BE2C (cell line): ENCODE measurements at regions not wholly inside any gene's neighbourhood (a gene's known extent, or its start where the extent isn't known, plus 50 kb on each side); places are given as distances from the start of the nearest gene placed in this dataset.

ENCODE experiments used
- DNase-seq: peaks from one replicate; pipeline ENCODE4 v3.0.0-alpha.2; 2020
- H3K27me3 ChIP-seq: fragments of 250-450 bp; sonication (Bioruptor Pico); 2 replicates; pipeline ENCODE4 v1.5.1; 2020; ENCODE audit warnings: mild to moderate bottlenecking
- H3K36me3 ChIP-seq: fragments of 250-450 bp; sonication (Bioruptor Pico); 2 replicates; pipeline ENCODE4 v1.5.1; 2020; ENCODE audit warnings: mild to moderate bottlenecking
- H3K4me1 ChIP-seq: fragments of 250-450 bp; sonication (Bioruptor Pico); 2 replicates; pipeline ENCODE4 v1.5.1; 2020
- H3K4me3 ChIP-seq: 2 replicates; pipeline ENCODE4 v1.5.1; 2011; ENCODE audit warnings: low read depth, low read length
- H3K9me3 ChIP-seq: fragments of 250-450 bp; sonication (Bioruptor Pico); 2 replicates; pipeline ENCODE4 v1.5.1; 2020
- CTCF ChIP-seq: IDR thresholded peaks from 2 replicates; pipeline ENCODE4 v1.5.1; 2012; ENCODE audit warnings: mild to moderate bottlenecking, low read depth, low read length

DNA sequence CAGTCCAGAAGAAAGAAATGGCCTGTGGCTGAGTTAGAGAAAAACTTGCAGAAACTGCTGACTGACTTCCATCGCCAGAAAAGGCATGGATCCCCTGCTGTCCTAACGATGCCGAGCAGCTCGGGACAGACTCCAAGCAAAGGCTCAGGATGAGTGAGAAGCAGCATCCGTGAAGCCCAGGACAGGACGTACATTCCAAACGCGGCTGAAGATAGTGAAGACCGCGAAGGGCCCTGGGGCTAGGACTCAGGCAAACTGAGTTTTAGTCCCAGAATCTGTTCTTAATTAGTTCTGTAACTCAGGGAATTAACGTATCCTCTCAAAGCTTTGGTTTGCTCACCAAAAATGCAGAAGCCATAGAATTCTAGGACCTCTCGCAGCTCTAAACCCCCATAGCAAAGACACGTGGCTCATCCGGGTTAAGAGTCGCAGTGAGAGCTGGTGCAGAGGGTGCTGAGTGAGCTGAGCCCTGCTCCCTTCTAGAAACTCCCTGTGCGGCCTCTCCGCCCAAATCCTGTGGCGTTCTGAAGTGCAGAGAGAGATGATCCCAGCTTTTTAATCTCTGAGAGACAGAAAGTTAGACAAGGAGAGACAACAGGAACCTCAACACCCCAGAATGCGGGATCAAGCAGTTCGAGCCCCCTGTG, 132.9 kb upstream of the THBS2 start:
- DNase-seq: no peak
- Histone ChIP-seq H3K27me3 (no peaks in the 10 kb centered on the region), H3K4me1 (no peaks in the 10 kb centered on the region), H3K9me3 (no peaks in the 10 kb centered on the region; the same call in 1 of the 2 replicates), H3K4me3 (no peak overlapping the region), H3K36me3 (no peaks in the 10 kb centered on the region)
- no peak for TF ChIP-seq CTCF

GRCh38 chr6:169385237-169385880, 131.7 kb upstream of the THBS2 start:
- no peak for TF ChIP-seq CTCF
- no peak for DNase-seq

DNA sequence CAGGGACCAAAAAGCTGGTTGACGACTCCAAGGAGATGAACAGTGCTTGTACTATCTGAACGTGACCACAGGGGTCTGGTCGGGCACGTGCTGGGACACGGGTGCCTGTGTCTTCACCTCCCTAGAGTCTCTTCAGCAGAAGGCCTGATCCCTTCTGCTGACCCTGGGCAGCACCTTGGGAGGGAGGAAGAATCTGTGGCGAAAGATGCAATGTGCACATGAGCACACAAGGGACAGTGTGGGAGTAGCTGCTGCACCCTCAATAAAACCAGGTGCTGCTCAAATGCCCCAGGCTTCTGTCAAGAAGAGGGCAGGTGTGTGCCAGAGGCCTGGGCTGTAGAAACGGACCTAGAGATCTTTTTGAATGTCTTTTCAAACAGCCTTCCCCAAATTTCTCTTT, 130.6 kb upstream of the THBS2 start:
- H3K4me3 ChIP-seq: no peak overlapping the region
- H3K27me3 ChIP-seq: no peaks in the 10 kb centered on the region
- no peaks in the 10 kb centered on the region for H3K36me3 ChIP-seq
- H3K9me3 ChIP-seq: no peaks in the 10 kb centered on the region; the same call in 1 of the 2 replicates
- TF ChIP-seq CTCF: no peak
- no peak for DNase-seq
- H3K4me1 ChIP-seq: no peaks in the 10 kb centered on the region

More at GRCh38 chr6:169385237-169385880, 131.7 kb upstream of the THBS2 start:
- no peaks in the 10 kb centered on the region for H3K36me3 ChIP-seq
- no peaks in the 10 kb centered on the region for H3K27me3 ChIP-seq
- no peak overlapping the region for H3K4me3 ChIP-seq
- H3K4me1 ChIP-seq: no peaks in the 10 kb centered on the region
- no peaks in the 10 kb centered on the region; the same call in 1 of the 2 replicates for H3K9me3 ChIP-seq

- Histone ChIP-seq H3K27me3 (no peaks in the 10 kb centered on the region), H3K4me1 (no peaks in the 10 kb centered on the region), H3K4me3 (no peak overlapping the region), H3K36me3 (no peaks in the 10 kb centered on the region), H3K9me3 (no peaks in the 10 kb centered on the region; the same call in none of the 2 replicates)
- TF ChIP-seq CTCF: no peak
- no peak for DNase-seq
Observed at GRCh38 chr6:169383265-169383664, 129.6 kb upstream of the THBS2 start.

DNA sequence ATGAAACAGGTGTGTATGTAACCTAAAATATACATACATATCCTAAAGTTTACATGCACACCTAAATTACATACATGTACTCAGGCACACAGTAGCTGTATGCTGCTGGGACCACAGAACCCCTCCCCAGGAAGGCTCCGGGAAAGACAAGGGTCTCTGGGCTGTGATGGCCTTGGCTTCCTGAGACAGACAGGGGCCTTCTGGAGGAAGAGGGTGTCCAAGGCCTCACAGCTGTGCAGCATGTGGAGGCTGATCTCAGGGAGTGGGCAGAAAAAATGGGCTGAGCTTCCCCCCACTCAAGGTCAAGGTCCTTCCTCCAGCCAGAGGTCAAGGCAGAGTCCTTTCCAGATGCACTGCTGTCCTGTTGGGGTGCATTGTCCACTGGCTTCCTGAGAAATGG, 129.1 kb upstream of the THBS2 start:
- Histone ChIP-seq H3K36me3 (no peaks in the 10 kb centered on the region), H3K9me3 (no peaks in the 10 kb centered on the region; the same call in none of the 2 replicates), H3K4me3 (no peak overlapping the region), H3K27me3 (no peaks in the 10 kb centered on the region), H3K4me1 (no peaks in the 10 kb centered on the region)
- TF ChIP-seq CTCF: no peak
- no peak for DNase-seq

DNA sequence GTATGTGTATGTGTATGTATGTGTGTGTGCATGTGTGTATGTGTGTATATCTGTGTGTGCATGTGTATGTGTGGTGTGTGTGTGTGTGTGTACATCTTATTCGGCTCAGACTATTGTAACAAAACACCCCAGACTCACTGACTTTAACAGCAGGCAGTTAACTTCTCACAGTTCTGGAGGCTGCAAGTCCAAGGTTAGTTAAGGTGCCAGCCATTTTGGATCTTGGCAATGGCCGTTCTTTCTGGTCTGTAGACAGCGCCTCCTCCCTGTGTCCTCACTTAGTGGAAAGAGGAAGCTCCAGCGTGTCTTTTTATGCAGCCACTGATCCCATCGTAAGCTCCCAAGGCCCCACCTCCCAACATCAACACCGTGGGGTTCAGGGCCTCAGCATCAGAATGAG, 128.3 kb upstream of the THBS2 start:
- Histone ChIP-seq H3K27me3 (no peaks in the 10 kb centered on the region), H3K4me3 (no peak overlapping the region)

More for the DNA sequence above, 128.3 kb upstream of the THBS2 start:
- no peak for DNase-seq
- Histone ChIP-seq H3K4me1 (no peaks in the 10 kb centered on the region), H3K36me3 (no peaks in the 10 kb centered on the region), H3K9me3 (no peaks in the 10 kb centered on the region; the same call in none of the 2 replicates)
- no peak for TF ChIP-seq CTCF
